GM12864 (cell line): ENCODE measurements at regions not wholly inside any gene's neighbourhood (a gene's known extent, or its start where the extent isn't known, plus 50 kb on each side); places are given as distances from the start of the nearest gene placed in this dataset.

Source experiments
- DNase-seq: peaks from one replicate; pipeline ENCODE4 v3.0.0-alpha.2; 2011; ENCODE audit warnings: low read depth
- H3K4me3 ChIP-seq: 2 replicates; pipeline ENCODE4 v1.5.1; 2011; ENCODE audit warnings: mild to moderate bottlenecking, low read depth, low read length, control low read depth
- CTCF ChIP-seq: IDR thresholded peaks from 2 replicates; pipeline ENCODE4 v1.5.1; 2011; ENCODE audit warnings: low read depth, mild to moderate bottlenecking, moderate library complexity, low read length, control low read depth, inconsistent platforms; ENCODE audit errors: missing control alignments

- H3K4me3 ChIP-seq: no peak overlapping the region
- no peak for DNase-seq
- TF ChIP-seq CTCF: no peak
These were observed 104.8 kb upstream of the ZNF217 start for GRCh38 chr20:53698371-53698978.

DNA sequence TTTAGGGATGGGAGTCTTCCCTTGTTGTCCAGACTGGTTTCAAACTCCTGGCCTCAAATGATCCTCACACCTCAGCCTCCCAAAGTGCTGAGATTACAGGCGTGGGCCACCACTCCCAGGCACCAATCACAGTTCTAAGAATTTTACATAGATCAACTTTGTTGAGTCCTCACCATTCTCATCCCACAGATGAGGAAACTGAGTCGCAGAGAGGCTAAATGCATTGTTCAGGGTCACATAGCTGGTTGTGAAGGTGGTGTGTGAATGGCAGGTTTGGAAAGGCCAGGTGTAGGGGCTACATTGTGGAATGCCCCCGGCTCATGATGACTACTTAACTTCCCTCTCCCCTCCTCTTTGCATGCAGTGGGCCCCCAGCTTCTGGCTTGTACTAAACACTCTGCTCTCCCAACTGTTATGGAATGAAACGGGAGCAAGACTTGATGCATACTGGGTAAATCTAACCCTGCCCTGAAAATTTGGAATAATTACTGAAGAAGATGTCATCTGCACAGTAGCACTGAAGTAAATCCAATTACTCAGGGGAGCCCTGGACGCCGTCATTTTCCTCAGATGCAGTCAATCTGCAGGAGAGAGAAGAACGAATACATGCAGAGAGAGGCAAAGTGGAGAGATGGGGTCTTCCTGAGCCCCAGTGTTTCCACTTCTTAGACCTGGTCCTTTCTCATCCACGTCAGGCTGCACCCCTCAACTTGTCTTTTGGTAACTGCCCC lies 102.3 kb upstream of the ZNF217 start:
- DNase-seq: no peak
- no peak for TF ChIP-seq CTCF
- no peak overlapping the region for H3K4me3 ChIP-seq

GRCh38 chr20:53693262-53693871 lies 99.7 kb upstream of the ZNF217 start:
- TF ChIP-seq CTCF: no peak
- DNase-seq: no peak
- no peak overlapping the region for H3K4me3 ChIP-seq

DNA sequence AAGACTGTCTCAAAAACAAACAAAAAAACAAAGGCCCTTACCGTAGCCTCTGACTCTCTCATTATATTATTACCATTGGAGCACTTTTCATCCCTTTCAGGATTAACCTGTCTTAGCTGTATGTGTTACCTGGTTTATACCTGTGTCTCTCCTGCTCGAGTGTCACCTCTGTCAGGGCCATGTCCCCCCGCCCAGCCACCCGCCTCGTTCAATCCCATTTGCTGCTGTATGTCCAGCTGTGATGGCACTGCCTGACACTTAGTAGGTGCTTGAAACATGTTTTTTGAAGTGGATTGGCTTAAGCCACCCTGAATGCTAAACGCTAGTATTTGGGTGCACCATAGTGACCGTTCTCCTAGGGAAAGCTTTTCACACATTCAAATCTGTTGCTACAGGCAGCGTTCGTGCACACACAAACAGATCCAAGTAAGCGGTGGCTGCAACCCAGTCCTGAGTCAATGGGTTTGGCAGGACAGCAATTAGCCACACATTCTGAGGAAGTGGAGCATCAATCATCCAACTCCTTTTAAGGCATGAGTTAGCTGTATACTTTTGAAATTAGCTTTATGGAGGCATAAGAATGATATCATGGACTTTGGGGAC lies 98.9 kb upstream of the ZNF217 start:
- no peak for DNase-seq

GRCh38 chr20:53691811-53692192 lies 98.2 kb upstream of the ZNF217 start:
- DNase-seq: no peak
- TF ChIP-seq CTCF: no peak
- H3K4me3 ChIP-seq: no peak overlapping the region

More for the DNA sequence above, 98.9 kb upstream of the ZNF217 start:
- H3K4me3 ChIP-seq: no peak overlapping the region
- TF ChIP-seq CTCF: no peak

- DNase-seq: no peak
- no peak overlapping the region for H3K4me3 ChIP-seq
- TF ChIP-seq CTCF: no peak
These were observed 97.6 kb upstream of the ZNF217 start for GRCh38 chr20:53691060-53691810.
